Endothelial cell of umbilical vein (primary cell): ENCODE measurements at regions not wholly inside any gene's neighbourhood (a gene's known extent, or its start where the extent isn't known, plus 50 kb on each side); places are given as distances from the start of the nearest gene placed in this dataset.

Experiments
- BruUV-seq: library from RNA; stranded (reverse); fragments of 400-500 nt; replicated peaks from 2 replicates; lab custom pipeline; 2021; lab: Mats Ljungman, UMichigan
- CTCF ChIA-PET: fragments of 300-600, 350-600 bp; sonication (Branson Sonifier 250); formaldehyde crosslinking; loops from one replicate; lab custom pipeline; 2021; ENCODE audit warnings: antibody characterized with exemption, inconsistent platforms; lab: Charles Lee
- POLR2A ChIA-PET: fragments of 300-600, 350-600 bp; sonication (Branson Sonifier 250); formaldehyde crosslinking; loops from one replicate; lab custom pipeline; 2021; ENCODE audit warnings: antibody characterized with exemption, inconsistent platforms; lab: Charles Lee
- DNase-seq: peaks from one replicate; pipeline ENCODE4 v3.0.0-alpha.2; 2011; ENCODE audit warnings: low read depth, low spot score
- FAIRE-seq: peaks from 2 replicates; lab custom pipeline; 2011; peaks lifted over from hg19 to GRCh38; lab: Jason Lieb, UNC
- H2AFZ ChIP-seq: 2 replicates; pipeline ENCODE4 v1.6.0; 2012; ENCODE audit warnings: low read depth, low read length, control low read depth, inconsistent platforms
- H3K27ac ChIP-seq: 2 replicates; pipeline ENCODE4 v1.5.1; 2011; ENCODE audit warnings: low read depth, mild to moderate bottlenecking, control low read depth, low read length, moderate library complexity; ENCODE audit not compliant: insufficient read depth
- H3K27me3 ChIP-seq, 2 experiments: 2 replicates each; pipeline versions ENCODE4 v1.6.0 to v1.6.1; 2011; ENCODE audit warnings: low read length in 2 of 2, mixed read lengths in 1 of 2; ENCODE audit not compliant: control insufficient read depth in 2 of 2, insufficient read depth in 2 of 2
- H3K36me3 ChIP-seq, 2 experiments: 2 replicates in 1 of 2; 3 replicates in 1 of 2; pipeline ENCODE4 v1.5.1; 2011; ENCODE audit warnings: low read length in 2 of 2, mild to moderate bottlenecking in 1 of 2, moderate library complexity in 1 of 2; ENCODE audit not compliant: control insufficient read depth in 2 of 2, insufficient read depth in 2 of 2; ENCODE audit errors: extremely low read depth in 1 of 2
- H3K4me1 ChIP-seq: 3 replicates; pipeline ENCODE4 v1.5.1; 2011; ENCODE audit warnings: mild to moderate bottlenecking, low read length; ENCODE audit not compliant: control insufficient read depth, insufficient read depth; ENCODE audit errors: extremely low read depth
- H3K4me2 ChIP-seq: 2 replicates; pipeline ENCODE4 v1.6.1; 2011; ENCODE audit warnings: low read length, control low read depth, mixed read lengths; ENCODE audit not compliant: insufficient read depth
- H3K4me3 ChIP-seq, 3 experiments: fragments of 200-600 bp in 1 of 3; sonication (generic), shearing (Covaris generic) in 1 of 3; replicated peaks in 1 of 3; 2 replicates each; pipeline ENCODE4 v1.5.1; 2011 to 2016; ENCODE audit warnings: control low read depth in 3 of 3, low read length in 3 of 3, mild to moderate bottlenecking in 2 of 3, inconsistent platforms in 1 of 3, low read depth in 1 of 3, moderate library complexity in 1 of 3; ENCODE audit not compliant: insufficient read depth in 1 of 3
- H3K79me2 ChIP-seq: 2 replicates; pipeline ENCODE4 v1.6.0; 2012; ENCODE audit warnings: low read length, inconsistent platforms; ENCODE audit not compliant: control insufficient read depth, insufficient read depth
- H3K9ac ChIP-seq: replicated peaks from 2 replicates; pipeline ENCODE3; 2011; ENCODE audit warnings: low read length, control low read depth; ENCODE audit not compliant: insufficient read depth; ENCODE audit errors: extremely low read depth
- H3K9me1 ChIP-seq: replicated peaks from 3 replicates; pipeline ENCODE4 v1.6.0; 2011; ENCODE audit warnings: mild to moderate bottlenecking, low read length; ENCODE audit not compliant: control insufficient read depth, insufficient read depth; ENCODE audit errors: extremely low read depth
- H3K9me3 ChIP-seq: replicated peaks from 2 replicates; pipeline ENCODE4 v1.5.1; 2012; ENCODE audit warnings: low read length, inconsistent platforms; ENCODE audit not compliant: control insufficient read depth, insufficient read depth
- H4K20me1 ChIP-seq: replicated peaks from 2 replicates; pipeline ENCODE3; 2011; ENCODE audit warnings: mild to moderate bottlenecking, low read length; ENCODE audit not compliant: control insufficient read depth, insufficient read depth; ENCODE audit errors: extremely low read depth
- CTCF ChIP-seq, 2 donors: IDR thresholded peaks; 1 replicate in 1 of 2; 2 replicates in 1 of 2; pipeline ENCODE4 v1.5.1; 2011; ENCODE audit warnings: low read length in 2 of 2, mild to moderate bottlenecking in 2 of 2, moderate library complexity in 2 of 2, control low read depth in 1 of 2, inconsistent platforms in 1 of 2, low read depth in 1 of 2; ENCODE audit not compliant: insufficient read depth in 1 of 2; ENCODE audit errors: extremely low read depth in 1 of 2
- EZH2 ChIP-seq: IDR thresholded peaks from 2 replicates; pipeline ENCODE4 v1.6.1; 2012; ENCODE audit warnings: borderline replicate concordance, low read depth, mild to moderate bottlenecking, moderate library complexity, low read length, inconsistent platforms; ENCODE audit not compliant: severe bottlenecking
- FOS ChIP-seq: IDR thresholded peaks from 2 replicates; pipeline ENCODE4 v1.6.1; 2011; ENCODE audit warnings: mild to moderate bottlenecking, low read length, moderate library complexity, borderline replicate concordance; ENCODE audit not compliant: insufficient read depth
- GATA2 ChIP-seq: IDR thresholded peaks from 2 replicates; pipeline ENCODE4 v1.7.0; 2011; ENCODE audit warnings: low read depth, mild to moderate bottlenecking, moderate library complexity, mixed read lengths, low read length; ENCODE audit not compliant: insufficient read length, insufficient read depth
- JUN ChIP-seq: IDR thresholded peaks from 2 replicates; pipeline ENCODE4 v1.6.1; 2011; ENCODE audit warnings: borderline replicate concordance, low read depth; ENCODE audit not compliant: insufficient read length, insufficient read depth
- MYC ChIP-seq: IDR thresholded peaks from one replicate; pipeline ENCODE4 v1.6.1; 2011; ENCODE audit warnings: mild to moderate bottlenecking, low read depth, low read length
- POLR2A ChIP-seq: IDR thresholded peaks from 2 replicates; pipeline ENCODE4 v1.6.1; 2012; ENCODE audit warnings: low read depth, mild to moderate bottlenecking, control low read depth, low read length
- POLR2AphosphoS5 ChIP-seq: IDR thresholded peaks from 2 replicates; pipeline ENCODE4 v1.6.1; 2012; ENCODE audit warnings: low read depth, mild to moderate bottlenecking, control low read depth, low read length, moderate library complexity; ENCODE audit not compliant: insufficient read depth
- dilution Hi-C: fragments of 300-500 bp; cut with MboI; formaldehyde crosslinking; loops from one replicate; pipeline ENCODE4 v1.15.0; 2019; ENCODE audit warnings: low sequenced_read_pairs; ENCODE audit not compliant: extremely low pct_ligation_motif_present
- intact Hi-C: fragments of 100-400 bp; cut with micrococcal nuclease; formaldehyde crosslinking; loops from one replicate; pipeline ENCODE4 v1.10.0; 2022
- TF ChIP-seq, protein P1 (sequence below): IDR thresholded peaks from 2 replicates; pipeline ENCODE4 v1.6.1; 2011; ENCODE audit not compliant: insufficient read depth, insufficient read length

- no peak for TF ChIP-seq POLR2A
- no peak for TF ChIP-seq FOS
- TF ChIP-seq EZH2: no peak
- no peak for TF ChIP-seq GATA2
- TF ChIP-seq POLR2AphosphoS5: no peak
- TF ChIP-seq CTCF (IDR thresholded peaks at IDR 0.05; ENCODE audit: extremely low read depth in 1 of 2, insufficient read depth in 1 of 2, low read depth in 1 of 2, low read length in 2 of 2): no peak
- TF ChIP-seq, protein P1, sequence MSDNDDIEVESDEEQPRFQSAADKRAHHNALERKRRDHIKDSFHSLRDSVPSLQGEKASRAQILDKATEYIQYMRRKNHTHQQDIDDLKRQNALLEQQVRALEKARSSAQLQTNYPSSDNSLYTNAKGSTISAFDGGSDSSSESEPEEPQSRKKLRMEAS: no peak
- TF ChIP-seq MYC: no peak
- no peak for TF ChIP-seq JUN
- Histone ChIP-seq H3K9ac (no peak overlapping the region), H3K9me3 (no peaks in the 10 kb centered on the region), H3K4me1 (no peaks in the 10 kb centered on the region), H3K36me3 (no peaks in the 10 kb centered on the region), H2AFZ (no peak overlapping the region), H3K27ac (no peak overlapping the region), H3K4me3 (no peak overlapping the region), H4K20me1 (no peaks in the 10 kb centered on the region), H3K9me1 (no peaks in the 10 kb centered on the region), H3K4me2 (no peak overlapping the region), H3K79me2 (no peaks in the 10 kb centered on the region), H3K27me3 (peaks cover 5% of the 10 kb centered on the region in 2 experiments)
- FAIRE-seq (no peak), DNase-seq (no peak)
- ChIA-PET POLR2A (no interaction called here), CTCF (no interaction called here)
- intact Hi-C loops: no loop called here
- dilution Hi-C loops: no loop called here
- no TSS peak for BruUV-seq
Observed at GRCh38 chr4:152155070-152155469, 380.8 kb downstream of the FBXW7 start.
